ENCODE measurements at regions not wholly inside any gene's neighbourhood (a gene's known extent, or its start where the extent isn't known, plus 50 kb on each side); places are given as distances from the start of the nearest gene placed in this dataset.

DNA sequence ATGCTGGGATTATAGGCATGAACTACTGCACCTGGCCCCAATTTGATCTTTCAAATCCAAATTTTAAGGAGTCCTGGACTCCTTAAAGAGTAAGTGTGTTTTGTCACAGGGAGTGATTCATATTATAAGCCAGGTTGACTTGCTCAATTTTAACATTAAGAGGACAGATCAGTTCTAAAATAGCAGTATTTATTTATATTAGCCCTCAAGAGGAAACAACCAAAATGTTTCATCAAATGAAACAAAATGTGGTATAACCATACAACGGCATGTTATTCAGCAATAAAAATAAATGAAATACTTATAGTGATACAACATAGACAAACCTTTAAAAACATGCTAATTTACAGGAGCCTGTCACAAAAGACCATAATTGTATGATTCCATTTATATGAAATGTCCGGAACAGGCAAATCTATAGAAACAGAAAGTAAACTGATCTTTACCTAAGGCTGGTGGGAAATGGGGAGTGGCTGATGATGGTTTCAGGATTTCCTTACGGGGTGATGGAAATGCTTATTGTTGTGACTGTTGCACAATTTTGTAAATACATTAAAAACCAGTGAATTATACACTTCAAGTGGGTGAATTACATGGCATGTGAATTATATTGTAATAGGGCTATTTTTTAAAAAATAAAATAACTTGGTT is 637.4 kb downstream of the MMUT start:
- H3K27ac ChIP-seq, result no peak overlapping the region
- no peak for TF ChIP-seq ZFX (IDR thresholded peaks at IDR 0.05)
- TF ChIP-seq, protein P1, sequence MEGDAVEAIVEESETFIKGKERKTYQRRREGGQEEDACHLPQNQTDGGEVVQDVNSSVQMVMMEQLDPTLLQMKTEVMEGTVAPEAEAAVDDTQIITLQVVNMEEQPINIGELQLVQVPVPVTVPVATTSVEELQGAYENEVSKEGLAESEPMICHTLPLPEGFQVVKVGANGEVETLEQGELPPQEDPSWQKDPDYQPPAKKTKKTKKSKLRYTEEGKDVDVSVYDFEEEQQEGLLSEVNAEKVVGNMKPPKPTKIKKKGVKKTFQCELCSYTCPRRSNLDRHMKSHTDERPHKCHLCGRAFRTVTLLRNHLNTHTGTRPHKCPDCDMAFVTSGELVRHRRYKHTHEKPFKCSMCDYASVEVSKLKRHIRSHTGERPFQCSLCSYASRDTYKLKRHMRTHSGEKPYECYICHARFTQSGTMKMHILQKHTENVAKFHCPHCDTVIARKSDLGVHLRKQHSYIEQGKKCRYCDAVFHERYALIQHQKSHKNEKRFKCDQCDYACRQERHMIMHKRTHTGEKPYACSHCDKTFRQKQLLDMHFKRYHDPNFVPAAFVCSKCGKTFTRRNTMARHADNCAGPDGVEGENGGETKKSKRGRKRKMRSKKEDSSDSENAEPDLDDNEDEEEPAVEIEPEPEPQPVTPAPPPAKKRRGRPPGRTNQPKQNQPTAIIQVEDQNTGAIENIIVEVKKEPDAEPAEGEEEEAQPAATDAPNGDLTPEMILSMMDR (conservative IDR thresholded peaks at IDR 0.05), result no peak

DNA sequence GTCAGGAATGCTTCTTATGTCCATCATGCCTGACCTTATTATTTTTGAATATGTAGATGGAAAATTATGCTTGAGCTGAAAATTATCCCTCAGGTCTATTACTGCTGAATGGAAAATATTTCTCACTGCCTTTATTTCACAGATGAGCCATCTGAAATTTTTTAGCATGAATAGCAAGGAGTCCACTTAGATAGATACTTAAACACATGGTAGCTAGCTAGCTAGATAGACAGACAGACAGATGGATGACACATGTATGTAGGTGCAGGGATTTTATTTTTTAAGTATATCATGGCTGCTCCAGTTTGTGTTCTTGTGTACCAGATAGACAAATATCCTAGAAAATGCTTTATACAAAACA is 645.0 kb downstream of the MMUT start:
- TF ChIP-seq, protein P1 (conservative IDR thresholded peaks at IDR 0.05), result no peak
- no peak for TF ChIP-seq ZFX (IDR thresholded peaks at IDR 0.05)
- no peak overlapping the region for H3K27ac ChIP-seq

DNA sequence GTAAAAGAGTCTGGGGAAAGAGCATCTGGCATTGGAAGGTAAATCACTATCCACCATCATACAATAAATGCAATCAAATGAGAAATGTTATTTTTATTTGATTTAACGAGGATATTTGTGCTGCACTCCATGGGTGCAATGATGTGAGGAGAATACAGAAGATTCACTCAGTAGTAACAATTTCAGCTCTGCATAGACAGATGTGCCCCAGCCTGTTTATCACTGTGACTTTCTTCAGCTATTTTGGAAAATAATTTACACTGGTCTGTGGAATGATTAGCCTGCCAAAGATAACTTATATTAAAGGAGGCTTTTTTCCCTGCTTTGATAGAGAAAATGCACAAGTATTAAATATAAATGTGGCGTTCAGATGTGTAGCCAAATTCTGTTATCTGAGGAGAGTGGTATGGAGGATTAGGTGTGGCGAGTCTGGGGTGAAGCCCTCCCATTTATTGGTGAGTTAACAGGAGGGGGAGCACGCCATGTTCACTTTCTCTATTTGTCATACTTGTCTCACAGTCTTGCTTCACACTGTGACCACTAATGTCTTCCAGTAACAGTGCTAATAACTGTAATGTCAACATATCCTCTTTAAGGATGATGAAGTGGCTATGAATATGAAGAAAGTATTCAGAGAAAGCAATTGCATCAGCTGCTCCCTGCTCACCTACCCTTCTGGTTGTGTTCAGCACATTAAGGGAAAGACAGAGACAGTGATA is 645.6 kb downstream of the MMUT start:
- H3K27ac ChIP-seq, result no peak overlapping the region
- TF ChIP-seq, protein P1 (conservative IDR thresholded peaks at IDR 0.05), result no peak
- no peak for TF ChIP-seq ZFX (IDR thresholded peaks at IDR 0.05)

DNA sequence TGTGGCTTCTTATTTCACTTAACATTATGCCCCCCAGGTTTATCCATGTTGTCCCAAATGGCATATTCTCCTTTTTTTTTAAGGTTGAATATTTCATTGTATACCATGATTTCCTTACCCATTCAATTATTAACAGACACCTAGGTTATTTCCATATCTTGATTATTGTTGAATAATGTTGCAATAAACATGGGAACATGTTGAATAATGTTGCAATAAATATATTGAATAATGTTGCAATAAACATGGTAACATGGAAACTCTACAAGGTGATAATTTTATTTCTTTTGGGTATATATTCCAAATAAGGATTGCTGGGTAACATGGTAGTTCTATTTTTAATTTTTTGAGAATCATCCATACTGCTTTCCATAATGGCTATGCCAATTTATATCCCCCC is 648.1 kb downstream of the MMUT start:
- TF ChIP-seq, protein P1 (conservative IDR thresholded peaks at IDR 0.05), result no peak
- no peak for TF ChIP-seq ZFX (IDR thresholded peaks at IDR 0.05)
- H3K27ac ChIP-seq, result no peak overlapping the region

DNA sequence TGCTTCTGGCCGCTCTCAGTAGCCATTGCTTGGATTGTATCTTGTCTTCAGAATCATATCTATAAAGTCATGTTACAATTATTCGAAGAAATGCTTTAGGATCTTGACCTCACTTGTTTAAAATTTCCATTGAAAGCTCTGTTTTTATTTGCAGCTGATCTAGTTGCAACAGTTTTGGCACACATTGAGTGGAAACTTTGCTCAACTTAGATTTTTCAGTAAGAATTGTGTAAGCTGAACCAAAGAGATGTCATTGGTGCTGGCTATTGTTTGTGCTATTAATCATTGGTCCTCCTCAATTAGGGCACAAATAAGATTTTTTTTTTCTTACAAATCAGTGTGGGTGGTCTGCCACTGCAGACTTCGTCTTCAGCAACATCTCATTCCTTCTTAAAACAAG is 649.2 kb downstream of the MMUT start:
- TF ChIP-seq, protein P1 (conservative IDR thresholded peaks at IDR 0.05), result no peak
- TF ChIP-seq ZFX (IDR thresholded peaks at IDR 0.05), result no peak

DNA sequence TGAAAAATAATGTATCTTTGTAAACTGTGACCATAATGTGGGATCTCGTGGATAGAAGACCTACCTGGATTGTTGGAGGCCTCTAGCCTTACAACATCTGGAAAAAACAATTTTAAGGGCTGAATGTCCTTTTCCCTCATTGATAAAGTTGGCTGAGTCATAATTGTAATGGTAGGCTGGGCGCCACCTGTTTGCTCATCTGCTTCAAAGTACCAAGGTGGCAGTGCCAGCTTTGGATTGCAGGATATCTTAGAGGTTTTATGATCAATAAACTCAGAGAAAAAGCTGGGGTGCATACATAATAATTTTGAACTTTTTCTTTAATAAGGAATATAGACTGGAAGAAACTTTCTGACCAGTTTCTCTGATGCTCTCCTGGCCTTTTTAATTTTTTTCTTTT is 653.4 kb downstream of the MMUT start:
- no peak overlapping the region for H3K27ac ChIP-seq
- TF ChIP-seq, protein P1 (conservative IDR thresholded peaks at IDR 0.05), result no peak
- TF ChIP-seq ZFX (IDR thresholded peaks at IDR 0.05), result no peak

More for the DNA sequence above, 649.2 kb downstream of the MMUT start:
- no peak overlapping the region for H3K27ac ChIP-seq

DNA sequence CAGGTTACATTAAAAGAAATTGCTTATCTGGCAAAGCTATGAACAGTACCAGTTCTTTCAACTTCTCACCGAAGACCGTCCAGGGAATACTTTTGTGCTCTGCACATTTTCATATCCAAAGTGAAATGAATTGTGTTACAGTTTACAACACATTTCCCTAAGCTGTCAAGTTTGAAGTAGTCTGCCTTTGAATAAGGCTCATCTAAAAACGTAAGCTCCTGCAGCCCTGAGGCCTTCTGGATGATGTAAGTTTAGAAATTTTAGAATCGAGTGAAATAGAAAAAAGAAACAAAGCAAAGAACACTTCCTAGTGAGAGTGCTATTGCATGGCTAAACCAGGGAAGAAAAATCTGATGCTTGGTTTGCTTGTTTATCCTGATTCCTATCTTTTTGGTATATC is 653.8 kb downstream of the MMUT start:
- no peak overlapping the region for H3K27ac ChIP-seq
- no peak for TF ChIP-seq ZFX (IDR thresholded peaks at IDR 0.05)
- TF ChIP-seq, protein P1 (conservative IDR thresholded peaks at IDR 0.05), result no peak

Measured in C4-2B (cell line).